ENCODE measurements at regions not wholly inside any gene's neighbourhood (a gene's known extent, or its start where the extent isn't known, plus 50 kb on each side); places are given as distances from the start of the nearest gene placed in this dataset.
"Not testable (repeated sequence)": the region's sequence is repeated elsewhere in the genome, so short reads cannot be mapped to it uniquely, and the experiment has no call there.

GRCh38 chr14:106347291-106347778 lies 821.0 kb downstream of the TMEM121 start:
- DNase-seq = no peak

GRCh38 chr14:106347890-106348755 lies 821.7 kb downstream of the TMEM121 start:
- DNase-seq = no peak

GRCh38 chr14:106348873-106349540 lies 822.6 kb downstream of the TMEM121 start:
- DNase-seq = not testable (repeated sequence)

- DNase-seq = not testable (repeated sequence)
These were observed 823.5 kb downstream of the TMEM121 start for GRCh38 chr14:106349678-106350457.

- DNase-seq = not testable (repeated sequence)
These were observed 828.8 kb downstream of the TMEM121 start for GRCh38 chr14:106355007-106355791.

GRCh38 chr14:106355881-106356642 lies 829.7 kb downstream of the TMEM121 start:
- not testable (repeated sequence) for DNase-seq

- not testable (repeated sequence) for DNase-seq
These were observed 830.2 kb downstream of the TMEM121 start for GRCh38 chr14:106356643-106356930.

- not testable (repeated sequence) for DNase-seq
These were observed 832.9 kb downstream of the TMEM121 start for GRCh38 chr14:106359157-106359887.

- not testable (repeated sequence) for DNase-seq
These were observed 839.0 kb downstream of the TMEM121 start for GRCh38 chr14:106365371-106365770.

- not testable (repeated sequence) for DNase-seq
These were observed 839.5 kb downstream of the TMEM121 start for GRCh38 chr14:106365894-106366293.

GRCh38 chr14:106366971-106367370 lies 840.6 kb downstream of the TMEM121 start:
- DNase-seq = not testable (repeated sequence)

GRCh38 chr14:106369456-106369855 lies 843.1 kb downstream of the TMEM121 start:
- DNase-seq = not testable (repeated sequence)

GRCh38 chr14:106372870-106373652 lies 846.7 kb downstream of the TMEM121 start:
- peak; percentile 63 to 65 for DNase-seq

- not testable (repeated sequence) for DNase-seq
These were observed 847.3 kb downstream of the TMEM121 start for GRCh38 chr14:106373653-106374110.

- no peak for DNase-seq
These were observed 851.0 kb downstream of the TMEM121 start for GRCh38 chr14:106377432-106377831.

GRCh38 chr14:106378191-106378590 lies 851.8 kb downstream of the TMEM121 start:
- DNase-seq = peak in 1 of 2 experiments; percentile 14

- no peak for DNase-seq
These were observed 854.4 kb downstream of the TMEM121 start for GRCh38 chr14:106380740-106381139.

GRCh38 chr14:106389186-106389585 lies 862.8 kb downstream of the TMEM121 start:
- not testable (repeated sequence) for DNase-seq

- DNase-seq = no peak
These were observed 864.0 kb downstream of the TMEM121 start for GRCh38 chr14:106390401-106390800.

GRCh38 chr14:106390947-106391346 lies 864.6 kb downstream of the TMEM121 start:
- DNase-seq = no peak
